22Rv1 (cell line): ENCODE measurements at regions not wholly inside any gene's neighbourhood (a gene's known extent, or its start where the extent isn't known, plus 50 kb on each side); places are given as distances from the start of the nearest gene placed in this dataset.

Experiments used
- ZFX ChIP-seq: fragments of 450-650 bp; IDR thresholded peaks from 2 replicates; pipeline ENCODE4 v1.6.1; 2017; ENCODE audit warnings: antibody characterized with exemption, borderline replicate concordance
- TF ChIP-seq, protein P1 (sequence below): fragments of 450-650 bp; IDR thresholded peaks from 2 replicates; pipeline ENCODE4 v1.5.1; 2017; ENCODE audit warnings: mild to moderate bottlenecking

DNA sequence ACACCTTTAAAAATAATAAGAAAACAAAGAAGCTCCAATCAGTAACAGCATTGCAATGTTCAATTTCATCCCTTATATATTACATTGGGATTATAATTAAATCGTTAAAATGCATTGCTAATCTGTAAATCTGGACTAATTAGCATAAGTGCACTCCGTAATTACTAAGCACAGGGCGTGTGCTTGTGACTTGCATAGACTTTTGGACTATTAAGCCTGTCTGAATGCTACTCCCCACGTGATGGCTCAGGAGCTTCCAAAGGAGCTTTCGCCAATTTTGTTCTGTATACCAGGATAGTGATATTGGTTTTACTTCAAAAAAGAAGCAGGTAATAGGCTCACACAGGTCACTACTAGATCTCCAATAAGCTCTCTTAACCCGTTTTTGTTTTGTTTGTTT lies 497.1 kb downstream of the SMARCA1 start:
- TF ChIP-seq, protein P1, sequence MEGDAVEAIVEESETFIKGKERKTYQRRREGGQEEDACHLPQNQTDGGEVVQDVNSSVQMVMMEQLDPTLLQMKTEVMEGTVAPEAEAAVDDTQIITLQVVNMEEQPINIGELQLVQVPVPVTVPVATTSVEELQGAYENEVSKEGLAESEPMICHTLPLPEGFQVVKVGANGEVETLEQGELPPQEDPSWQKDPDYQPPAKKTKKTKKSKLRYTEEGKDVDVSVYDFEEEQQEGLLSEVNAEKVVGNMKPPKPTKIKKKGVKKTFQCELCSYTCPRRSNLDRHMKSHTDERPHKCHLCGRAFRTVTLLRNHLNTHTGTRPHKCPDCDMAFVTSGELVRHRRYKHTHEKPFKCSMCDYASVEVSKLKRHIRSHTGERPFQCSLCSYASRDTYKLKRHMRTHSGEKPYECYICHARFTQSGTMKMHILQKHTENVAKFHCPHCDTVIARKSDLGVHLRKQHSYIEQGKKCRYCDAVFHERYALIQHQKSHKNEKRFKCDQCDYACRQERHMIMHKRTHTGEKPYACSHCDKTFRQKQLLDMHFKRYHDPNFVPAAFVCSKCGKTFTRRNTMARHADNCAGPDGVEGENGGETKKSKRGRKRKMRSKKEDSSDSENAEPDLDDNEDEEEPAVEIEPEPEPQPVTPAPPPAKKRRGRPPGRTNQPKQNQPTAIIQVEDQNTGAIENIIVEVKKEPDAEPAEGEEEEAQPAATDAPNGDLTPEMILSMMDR: no peak
- no peak for TF ChIP-seq ZFX
